GM12878 (cell line): ENCODE measurements at regions not wholly inside any gene's neighbourhood (a gene's known extent, or its start where the extent isn't known, plus 50 kb on each side); places are given as distances from the start of the nearest gene placed in this dataset.

Experiments
- ATAC-seq: fragments of 200-7000 bp; cut with Tn5 transposase; 3 replicates; pipeline ENCODE4 v1.9.1; 2020; ENCODE audit warnings: mild to moderate bottlenecking, moderate library complexity
- BruUV-seq: library from RNA; stranded (reverse); fragments of 400-500 nt; replicated peaks from 2 replicates; lab custom pipeline; 2021; lab: Mats Ljungman, UMichigan
- CTCF ChIA-PET: fragments of 300-600 bp; sonication (Branson Sonifier 250); formaldehyde crosslinking; extraction: SDS; loops from one replicate; lab custom pipeline; 2021; ENCODE audit warnings: inconsistent platforms; lab: Yijun Ruan, JAX
- POLR2A ChIA-PET: fragments of 350-600 bp; formaldehyde crosslinking; extraction: SDS; loops from one replicate; lab custom pipeline; 2021; ENCODE audit warnings: inconsistent platforms; lab: Charles Lee
- RAD21 ChIA-PET: fragments of 300-600 bp; sonication (Branson Sonifier 250); formaldehyde crosslinking; loops from one replicate; lab custom pipeline; 2023; ENCODE audit warnings: antibody characterized with exemption; ENCODE audit not compliant: unreplicated experiment; lab: Charles Lee
- SMC1A ChIA-PET: fragments of 300-600 bp; sonication (Branson Sonifier 250); formaldehyde crosslinking; loops from one replicate; lab custom pipeline; 2023; ENCODE audit not compliant: unreplicated experiment, uncharacterized antibody; lab: Charles Lee
- DNase-seq: peaks from one replicate; pipeline ENCODE4 v3.0.0-alpha.2; 2011; ENCODE audit warnings: low read depth, low spot score
- FAIRE-seq: peaks from 3 replicates; lab custom pipeline; 2011; peaks lifted over from hg19 to GRCh38; lab: Jason Lieb, UNC
- H2AFZ ChIP-seq: 2 replicates; pipeline ENCODE4 v1.6.0; 2011; ENCODE audit warnings: low read depth, low read length, control low read depth; ENCODE audit not compliant: control insufficient read depth
- H3K27ac ChIP-seq: 2 replicates; pipeline ENCODE4 v1.5.1; 2011; ENCODE audit warnings: control low read depth; ENCODE audit not compliant: control insufficient read depth, insufficient read depth
- H3K27me3 ChIP-seq, 2 experiments: replicated peaks in 1 of 2; 2 replicates each; pipeline versions ENCODE4 v1.6.0 to v1.6.1; 2011; ENCODE audit warnings: low read length in 1 of 2; ENCODE audit not compliant: control insufficient read depth in 2 of 2, insufficient read depth in 2 of 2
- H3K36me3 ChIP-seq, 2 experiments: 2 replicates each; pipeline ENCODE4 v1.5.1; 2011; ENCODE audit warnings: low read length in 1 of 2; ENCODE audit not compliant: control insufficient read depth in 2 of 2, insufficient read depth in 2 of 2
- H3K4me1 ChIP-seq: 2 replicates; pipeline ENCODE4 v1.6.1; 2011; ENCODE audit warnings: mild to moderate bottlenecking, low read length, moderate library complexity, mixed read lengths; ENCODE audit not compliant: control insufficient read depth, insufficient read depth
- H3K4me2 ChIP-seq: 2 replicates; pipeline ENCODE4 v1.6.0; 2011; ENCODE audit warnings: control low read depth; ENCODE audit not compliant: control insufficient read depth, insufficient read depth
- H3K4me3 ChIP-seq: fragments of 200-600 bp; sonication (generic); 2 replicates; pipeline ENCODE4 v1.5.1; 2016
- H3K79me2 ChIP-seq: 2 replicates; pipeline ENCODE4 v1.6.0; 2011; ENCODE audit warnings: low read length; ENCODE audit not compliant: control insufficient read depth, insufficient read depth
- H3K9ac ChIP-seq: 2 replicates; pipeline ENCODE4 v1.8.0; 2011; ENCODE audit warnings: low read length, control low read depth, mixed read lengths; ENCODE audit not compliant: control insufficient read depth, insufficient read depth
- H3K9me3 ChIP-seq: replicated peaks from 3 replicates; pipeline ENCODE4 v1.5.1; 2011; ENCODE audit warnings: mild to moderate bottlenecking, low read length; ENCODE audit not compliant: control insufficient read depth, insufficient read depth
- H4K20me1 ChIP-seq: 2 replicates; pipeline ENCODE4 v1.6.0; 2011; ENCODE audit not compliant: control insufficient read depth, insufficient read depth
- ATF7 ChIP-seq: fragments of 450-650 bp; IDR thresholded peaks from 2 replicates; pipeline ENCODE4 v1.6.1; 2016; ENCODE audit warnings: low read depth, mild to moderate bottlenecking
- CEBPZ ChIP-seq: fragments of 150-350 bp; IDR thresholded peaks from 2 replicates; pipeline ENCODE4 v1.6.1; 2016; ENCODE audit warnings: low read depth, low read length
- CREB1 ChIP-seq: IDR thresholded peaks from 2 replicates; pipeline ENCODE4 v1.6.1; 2012; ENCODE audit warnings: low read depth, mild to moderate bottlenecking, inconsistent platforms
- IKZF1 ChIP-seq: fragments of 450-650 bp; conservative IDR thresholded peaks from 2 replicates; pipeline ENCODE4 v1.6.1; 2017; ENCODE audit warnings: antibody characterized with exemption, mild to moderate bottlenecking
- MTA2 ChIP-seq: fragments of 450-650 bp; IDR thresholded peaks from 2 replicates; pipeline ENCODE4 v1.6.1; 2016; ENCODE audit warnings: low read depth, mild to moderate bottlenecking, moderate library complexity
- MXI1 ChIP-seq: fragments of 150-350 bp; IDR thresholded peaks from 2 replicates; pipeline ENCODE4 v1.6.1; 2011; ENCODE audit warnings: low read depth, mild to moderate bottlenecking, inconsistent platforms, low read length, improper control_type of control experiment
- POLR2A ChIP-seq: IDR thresholded peaks from 2 replicates; pipeline ENCODE4 v1.6.1; 2011; ENCODE audit warnings: low read depth, mild to moderate bottlenecking, low read length
- RBBP5 ChIP-seq: fragments of 200-600 bp; sonication (generic); conservative IDR thresholded peaks from 2 replicates; pipeline ENCODE4 v1.6.1; 2016
- RFX5 ChIP-seq: IDR thresholded peaks from 2 replicates; pipeline ENCODE4 v1.6.1; 2011; ENCODE audit warnings: low read depth, low read length, improper control_type of control experiment
- RUNX3 ChIP-seq: IDR thresholded peaks from 2 replicates; pipeline ENCODE4 v1.6.1; 2012; ENCODE audit warnings: low read length, inconsistent platforms
- TCF12 ChIP-seq: IDR thresholded peaks from 2 replicates; pipeline ENCODE4 v1.6.1; 2011; ENCODE audit warnings: low read depth, mild to moderate bottlenecking, low read length
- TCF7 ChIP-seq: IDR thresholded peaks from 2 replicates; pipeline ENCODE4 v1.6.1; 2014; ENCODE audit warnings: antibody characterized with exemption, borderline replicate concordance
- WGBS: methylation state at CpG from one replicate; pipeline ENCODE4 v1.1.6; 2016; ENCODE audit warnings: low lambda C conversion rate; ENCODE audit not compliant: insufficient replicate concordance, insufficient coverage; ENCODE audit errors: missing lambda C conversion rate; 5-methylcytosine and 5-hydroxymethylcytosine counted together
- in situ Hi-C: fragments of 300-500 bp; cut with MboI; formaldehyde crosslinking; loops from 9 replicates; pipeline ENCODE4 v1.14.3; 2018; ENCODE audit warnings: mixed read lengths
- intact Hi-C: fragments of 100-400 bp; cut with micrococcal nuclease; formaldehyde crosslinking; loops from one replicate; pipeline ENCODE4 v1.14.2; 2022; ENCODE audit not compliant: unreplicated experiment
- TF ChIP-seq, protein P1 (sequence below): fragments of 150-350 bp; IDR thresholded peaks from 2 replicates; pipeline ENCODE4 v1.6.1; 2014; ENCODE audit warnings: mild to moderate bottlenecking, low read depth, low read length

DNA sequence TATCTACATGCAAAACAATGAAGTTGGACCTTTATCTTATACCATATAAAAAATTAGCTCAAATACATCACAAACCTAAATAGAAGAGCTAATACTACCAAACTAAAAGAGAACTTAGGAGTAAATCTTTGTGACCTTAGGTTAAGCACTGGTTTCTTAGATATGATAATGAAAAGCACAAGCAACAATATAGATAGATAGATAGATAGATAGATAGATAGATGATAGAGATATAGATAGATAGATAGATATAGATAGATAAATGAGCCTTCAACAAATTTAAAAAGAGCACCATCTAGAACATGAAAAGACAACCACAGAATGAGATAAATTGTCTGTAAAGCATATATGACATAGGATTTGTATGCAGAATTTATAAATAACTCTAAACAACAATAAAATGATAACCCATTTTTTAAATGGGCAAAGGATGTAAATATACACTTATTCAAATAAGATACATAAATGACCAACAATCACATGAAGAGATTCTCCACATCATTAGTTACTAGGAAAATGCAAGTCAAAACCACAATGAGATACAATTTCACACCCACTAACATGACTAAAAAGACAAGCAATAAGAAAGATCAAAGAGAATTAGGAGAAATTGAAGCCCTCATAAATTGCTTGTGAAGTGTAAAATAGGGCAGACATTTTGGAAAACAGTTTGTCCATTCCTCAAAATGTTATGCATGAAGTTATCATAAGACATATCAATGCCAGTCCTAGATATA, 293.7 kb downstream of the BTG1 start:
- Histone ChIP-seq H3K9me3 (no peaks in the 10 kb centered on the region), H3K9ac (no peak overlapping the region)
- TF ChIP-seq RUNX3 (peak; percentile 40; the same call in 1 of the 2 replicates), POLR2A (no peak), MTA2 (peak; percentile 28; the same call in 1 of the 2 replicates), RFX5 (peak; percentile 95), TCF7 (peak; percentile 54; the same call in 1 of the 2 replicates), ATF7 (no peak), CREB1 (peak; percentile 50; the same call in 1 of the 2 replicates)
- TF ChIP-seq, all 136 proteins: peak for 5
- CTCF ChIA-PET: interaction anchor here (1.1 kb wide), 2 partner anchors 11 to 39 kb away, joined by 3 to 5 read pairs; no protein-coding TSS in a partner anchor
- Histone ChIP-seq H4K20me1 (no peaks in the 10 kb centered on the region), H3K27me3 (no peaks in the 10 kb centered on the region), H3K4me3 (no peak overlapping the region), H3K36me3 (no peaks in the 10 kb centered on the region), H3K79me2 (no peaks in the 10 kb centered on the region), H3K4me2 (no peak overlapping the region), H2AFZ (no peak overlapping the region), H3K27ac (no peak overlapping the region), H3K4me1 (no peaks in the 10 kb centered on the region)
- BruUV-seq: no TSS peak
- intact Hi-C loops (no loop called here), in situ Hi-C loops (no loop called here)
- DNase-seq: no peak
- RAD21 ChIA-PET: no interaction called here
- FAIRE-seq: no peak
- SMC1A ChIA-PET: interaction anchor here (1.2 kb wide), 1 partner anchor 11 kb away, joined by 3 read pairs; no protein-coding TSS in a partner anchor
- POLR2A ChIA-PET: no interaction called here
- ATAC-seq: peak; percentile 57

GRCh38 chr12:91846466-91847055, 299.1 kb downstream of the BTG1 start:
- H2AFZ ChIP-seq: no peak overlapping the region
- no peak overlapping the region for H3K9ac ChIP-seq
- peak; percentile 44 for FAIRE-seq
- H3K4me1 ChIP-seq: no peaks in the 10 kb centered on the region
- whole genome bisulfite sequencing: 44% methylated on average over 1 of the region's 1 CpG
- no peak for DNase-seq
- no peaks in the 10 kb centered on the region for H3K9me3 ChIP-seq
- CTCF ChIA-PET: interaction anchor here (1.3 kb wide), 1 partner anchor 12 kb away, joined by 3 read pairs; no protein-coding TSS in a partner anchor
- intact Hi-C loops: no loop called here
- SMC1A ChIA-PET: interaction anchor here (1.3 to 1.9 kb wide), 2 partner anchors 35 to 110 kb away, joined by 4 to 5 read pairs; no protein-coding TSS in a partner anchor
- peak; percentile 65 for ATAC-seq
- no peak overlapping the region for H3K4me3 ChIP-seq
- H3K27ac ChIP-seq: no peak overlapping the region
- no peaks in the 10 kb centered on the region for H3K36me3 ChIP-seq
- H4K20me1 ChIP-seq: no peaks in the 10 kb centered on the region
- RAD21 ChIA-PET: interaction anchor here (0.6 kb wide), 1 partner anchor 180 kb away, joined by 3 read pairs; no protein-coding TSS in a partner anchor
- H3K27me3 ChIP-seq: no peaks in the 10 kb centered on the region
- in situ Hi-C loops: no loop called here
- H3K79me2 ChIP-seq: no peaks in the 10 kb centered on the region
- POLR2A ChIA-PET: no interaction called here
- H3K4me2 ChIP-seq: no peak overlapping the region
- no TSS peak for BruUV-seq
- TF ChIP-seq IKZF1 (no peak), MXI1 (no peak), TCF12 (no peak), RBBP5 (no peak), CEBPZ (no peak)
- TF ChIP-seq, protein P1, sequence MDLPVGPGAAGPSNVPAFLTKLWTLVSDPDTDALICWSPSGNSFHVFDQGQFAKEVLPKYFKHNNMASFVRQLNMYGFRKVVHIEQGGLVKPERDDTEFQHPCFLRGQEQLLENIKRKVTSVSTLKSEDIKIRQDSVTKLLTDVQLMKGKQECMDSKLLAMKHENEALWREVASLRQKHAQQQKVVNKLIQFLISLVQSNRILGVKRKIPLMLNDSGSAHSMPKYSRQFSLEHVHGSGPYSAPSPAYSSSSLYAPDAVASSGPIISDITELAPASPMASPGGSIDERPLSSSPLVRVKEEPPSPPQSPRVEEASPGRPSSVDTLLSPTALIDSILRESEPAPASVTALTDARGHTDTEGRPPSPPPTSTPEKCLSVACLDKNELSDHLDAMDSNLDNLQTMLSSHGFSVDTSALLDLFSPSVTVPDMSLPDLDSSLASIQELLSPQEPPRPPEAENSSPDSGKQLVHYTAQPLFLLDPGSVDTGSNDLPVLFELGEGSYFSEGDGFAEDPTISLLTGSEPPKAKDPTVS: no peak
